GM12878 (cell line): ENCODE measurements at regions not wholly inside any gene's neighbourhood (a gene's known extent, or its start where the extent isn't known, plus 50 kb on each side); places are given as distances from the start of the nearest gene placed in this dataset.
A peak's percentile ranks its signal among the peaks of the same experiment; 100 is the strongest.

Experiments used
- ATAC-seq: fragments of 200-7000 bp; cut with Tn5 transposase; 3 replicates; pipeline ENCODE4 v1.9.1; 2020; ENCODE audit warnings: mild to moderate bottlenecking, moderate library complexity
- BruUV-seq: library from RNA; stranded (reverse); fragments of 400-500 nt; replicated peaks from 2 replicates; lab custom pipeline; 2021; lab: Mats Ljungman, UMichigan
- CTCF ChIA-PET: fragments of 300-600 bp; sonication (Branson Sonifier 250); formaldehyde crosslinking; extraction: SDS; loops from one replicate; lab custom pipeline; 2021; ENCODE audit warnings: inconsistent platforms; lab: Yijun Ruan, JAX
- POLR2A ChIA-PET: fragments of 350-600 bp; formaldehyde crosslinking; extraction: SDS; loops from one replicate; lab custom pipeline; 2021; ENCODE audit warnings: inconsistent platforms; lab: Charles Lee
- RAD21 ChIA-PET: fragments of 300-600 bp; sonication (Branson Sonifier 250); formaldehyde crosslinking; loops from one replicate; lab custom pipeline; 2023; ENCODE audit warnings: antibody characterized with exemption; ENCODE audit not compliant: unreplicated experiment; lab: Charles Lee
- SMC1A ChIA-PET: fragments of 300-600 bp; sonication (Branson Sonifier 250); formaldehyde crosslinking; loops from one replicate; lab custom pipeline; 2023; ENCODE audit not compliant: unreplicated experiment, uncharacterized antibody; lab: Charles Lee
- DNase-seq: peaks from one replicate; pipeline ENCODE4 v3.0.0-alpha.2; 2011; ENCODE audit warnings: low read depth, low spot score
- FAIRE-seq: peaks from 3 replicates; lab custom pipeline; 2011; peaks lifted over from hg19 to GRCh38; lab: Jason Lieb, UNC
- H2AFZ ChIP-seq: 2 replicates; pipeline ENCODE4 v1.6.0; 2011; ENCODE audit warnings: low read depth, low read length, control low read depth; ENCODE audit not compliant: control insufficient read depth
- H3K27ac ChIP-seq: 2 replicates; pipeline ENCODE4 v1.5.1; 2011; ENCODE audit warnings: control low read depth; ENCODE audit not compliant: control insufficient read depth, insufficient read depth
- H3K27me3 ChIP-seq, 2 experiments: replicated peaks in 1 of 2; 2 replicates each; pipeline versions ENCODE4 v1.6.0 to v1.6.1; 2011; ENCODE audit warnings: low read length in 1 of 2; ENCODE audit not compliant: control insufficient read depth in 2 of 2, insufficient read depth in 2 of 2
- H3K36me3 ChIP-seq, 2 experiments: 2 replicates each; pipeline ENCODE4 v1.5.1; 2011; ENCODE audit warnings: low read length in 1 of 2; ENCODE audit not compliant: control insufficient read depth in 2 of 2, insufficient read depth in 2 of 2
- H3K4me1 ChIP-seq: 2 replicates; pipeline ENCODE4 v1.6.1; 2011; ENCODE audit warnings: mild to moderate bottlenecking, low read length, moderate library complexity, mixed read lengths; ENCODE audit not compliant: control insufficient read depth, insufficient read depth
- H3K4me2 ChIP-seq: 2 replicates; pipeline ENCODE4 v1.6.0; 2011; ENCODE audit warnings: control low read depth; ENCODE audit not compliant: control insufficient read depth, insufficient read depth
- H3K4me3 ChIP-seq: fragments of 200-600 bp; sonication (generic); 2 replicates; pipeline ENCODE4 v1.5.1; 2016
- H3K79me2 ChIP-seq: 2 replicates; pipeline ENCODE4 v1.6.0; 2011; ENCODE audit warnings: low read length; ENCODE audit not compliant: control insufficient read depth, insufficient read depth
- H3K9ac ChIP-seq: 2 replicates; pipeline ENCODE4 v1.8.0; 2011; ENCODE audit warnings: low read length, control low read depth, mixed read lengths; ENCODE audit not compliant: control insufficient read depth, insufficient read depth
- H3K9me3 ChIP-seq: replicated peaks from 3 replicates; pipeline ENCODE4 v1.5.1; 2011; ENCODE audit warnings: mild to moderate bottlenecking, low read length; ENCODE audit not compliant: control insufficient read depth, insufficient read depth
- H4K20me1 ChIP-seq: 2 replicates; pipeline ENCODE4 v1.6.0; 2011; ENCODE audit not compliant: control insufficient read depth, insufficient read depth
- CEBPB ChIP-seq, 2 experiments: fragments of 150-350 bp in 1 of 2; IDR thresholded peaks; 2 replicates each; pipeline ENCODE4 v1.6.1; 2012 to 2014; ENCODE audit warnings: low read depth in 2 of 2, low read length in 2 of 2, borderline replicate concordance in 1 of 2, inconsistent platforms in 1 of 2
- EP300 ChIP-seq, 2 experiments: fragments of 150-350 bp in 1 of 2; IDR thresholded peaks; 2 replicates each; pipeline ENCODE4 v1.6.1; 2011 to 2012; ENCODE audit warnings: low read depth in 2 of 2, low read length in 2 of 2, borderline replicate concordance in 1 of 2, improper control_type of control experiment in 1 of 2, inconsistent platforms in 1 of 2; ENCODE audit not compliant: control insufficient read depth in 1 of 2
- FOXM1 ChIP-seq: IDR thresholded peaks from 2 replicates; pipeline ENCODE4 v1.6.1; 2012; ENCODE audit warnings: low read depth, mild to moderate bottlenecking, inconsistent platforms, low read length, moderate library complexity
- HDAC2 ChIP-seq: fragments of 200-600 bp; sonication (generic); IDR thresholded peaks from 2 replicates; pipeline ENCODE4 v1.6.1; 2017
- MEF2B ChIP-seq: fragments of 450-650 bp; IDR thresholded peaks from 2 replicates; pipeline ENCODE4 v1.6.1; 2018; ENCODE audit warnings: mild to moderate bottlenecking, moderate library complexity; ENCODE audit not compliant: partially characterized antibody, poor library complexity, severe bottlenecking
- NFIC ChIP-seq: IDR thresholded peaks from 2 replicates; pipeline ENCODE4 v1.6.1; 2012; ENCODE audit warnings: low read depth, mild to moderate bottlenecking, inconsistent platforms, low read length, moderate library complexity
- NFYA ChIP-seq: IDR thresholded peaks from 2 replicates; pipeline ENCODE4 v1.6.1; 2011; ENCODE audit warnings: low read depth, mild to moderate bottlenecking, low read length, improper control_type of control experiment, borderline replicate concordance
- NFYB ChIP-seq: IDR thresholded peaks from 2 replicates; pipeline ENCODE4 v1.6.1; 2011; ENCODE audit warnings: low read depth, mild to moderate bottlenecking, low read length, improper control_type of control experiment, moderate library complexity; ENCODE audit not compliant: insufficient read depth
- POLR2AphosphoS5 ChIP-seq: IDR thresholded peaks from 2 replicates; pipeline ENCODE4 v1.6.1; 2011; ENCODE audit warnings: mild to moderate bottlenecking, low read length, inconsistent platforms
- POU2F2 ChIP-seq: IDR thresholded peaks from 3 replicates; pipeline ENCODE4 v1.6.1; 2011; ENCODE audit warnings: low read depth, mild to moderate bottlenecking, low read length, borderline replicate concordance
- RB1 ChIP-seq: fragments of 450-650 bp; formaldehyde crosslinking; IDR thresholded peaks from 2 replicates; pipeline ENCODE4 v1.6.1; 2017; ENCODE audit warnings: mild to moderate bottlenecking, borderline replicate concordance
- TCF12 ChIP-seq: IDR thresholded peaks from 2 replicates; pipeline ENCODE4 v1.6.1; 2011; ENCODE audit warnings: low read depth, mild to moderate bottlenecking, low read length
- USF2 ChIP-seq: IDR thresholded peaks from 2 replicates; pipeline ENCODE4 v1.6.1; 2011; ENCODE audit warnings: low read depth, low read length, improper control_type of control experiment, borderline replicate concordance
- ZNF24 ChIP-seq: fragments of 450-650 bp; IDR thresholded peaks from 2 replicates; pipeline ENCODE4 v1.6.1; 2017; ENCODE audit warnings: antibody characterized with exemption, mild to moderate bottlenecking
- WGBS: methylation state at CpG from one replicate; pipeline ENCODE4 v1.1.6; 2016; ENCODE audit warnings: low lambda C conversion rate; ENCODE audit not compliant: insufficient replicate concordance, insufficient coverage; ENCODE audit errors: missing lambda C conversion rate; 5-methylcytosine and 5-hydroxymethylcytosine counted together
- in situ Hi-C: fragments of 300-500 bp; cut with MboI; formaldehyde crosslinking; loops from 9 replicates; pipeline ENCODE4 v1.14.3; 2018; ENCODE audit warnings: mixed read lengths
- intact Hi-C: fragments of 100-400 bp; cut with micrococcal nuclease; formaldehyde crosslinking; loops from one replicate; pipeline ENCODE4 v1.14.2; 2022; ENCODE audit not compliant: unreplicated experiment
- TF ChIP-seq, protein P1 (sequence below): fragments of 450-650 bp; IDR thresholded peaks from 2 replicates; pipeline ENCODE4 v1.6.1; 2017; ENCODE audit warnings: borderline replicate concordance
- TF ChIP-seq, protein P2 (sequence below): IDR thresholded peaks from 2 replicates; pipeline ENCODE4 v1.6.1; 2011; ENCODE audit warnings: borderline replicate concordance, low read depth, mild to moderate bottlenecking, moderate library complexity, low read length; ENCODE audit not compliant: insufficient read depth, poor library complexity, severe bottlenecking
- TF ChIP-seq, protein P3 (sequence below): IDR thresholded peaks from 2 replicates; pipeline ENCODE4 v1.6.1; 2012; ENCODE audit warnings: low read length, inconsistent platforms
- TF ChIP-seq, protein P4 (sequence below): IDR thresholded peaks from 2 replicates; pipeline ENCODE4 v1.6.1; 2012; ENCODE audit warnings: low read depth, low read length, improper control_type of control experiment

GRCh38 chr3:70400194-70400593 is 87.8 kb upstream of the MDFIC2 start:
- POLR2A ChIA-PET: no interaction called here
- no peaks in the 10 kb centered on the region for H3K36me3 ChIP-seq
- no TSS peak for BruUV-seq
- TF ChIP-seq, protein P1, sequence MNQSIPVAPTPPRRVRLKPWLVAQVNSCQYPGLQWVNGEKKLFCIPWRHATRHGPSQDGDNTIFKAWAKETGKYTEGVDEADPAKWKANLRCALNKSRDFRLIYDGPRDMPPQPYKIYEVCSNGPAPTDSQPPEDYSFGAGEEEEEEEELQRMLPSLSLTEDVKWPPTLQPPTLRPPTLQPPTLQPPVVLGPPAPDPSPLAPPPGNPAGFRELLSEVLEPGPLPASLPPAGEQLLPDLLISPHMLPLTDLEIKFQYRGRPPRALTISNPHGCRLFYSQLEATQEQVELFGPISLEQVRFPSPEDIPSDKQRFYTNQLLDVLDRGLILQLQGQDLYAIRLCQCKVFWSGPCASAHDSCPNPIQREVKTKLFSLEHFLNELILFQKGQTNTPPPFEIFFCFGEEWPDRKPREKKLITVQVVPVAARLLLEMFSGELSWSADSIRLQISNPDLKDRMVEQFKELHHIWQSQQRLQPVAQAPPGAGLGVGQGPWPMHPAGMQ: no peak
- TF ChIP-seq EP300 (IDR thresholded peaks at IDR 0.05; ENCODE audit: borderline replicate concordance in 1 of 2, control insufficient read depth in 1 of 2, low read depth in 2 of 2, low read length in 2 of 2) (no peak), RB1 (no peak), POLR2AphosphoS5 (no peak), CEBPB (IDR thresholded peaks at IDR 0.05; ENCODE audit: borderline replicate concordance in 1 of 2, low read depth in 2 of 2, low read length in 2 of 2) (no peak), TCF12 (no peak), NFIC (no peak), HDAC2 (no peak), USF2 (no peak), NFYB (no peak), POU2F2 (no peak), NFYA (no peak), FOXM1 (no peak), ZNF24 (no peak), MEF2B (no peak)
- TF ChIP-seq, protein P2, sequence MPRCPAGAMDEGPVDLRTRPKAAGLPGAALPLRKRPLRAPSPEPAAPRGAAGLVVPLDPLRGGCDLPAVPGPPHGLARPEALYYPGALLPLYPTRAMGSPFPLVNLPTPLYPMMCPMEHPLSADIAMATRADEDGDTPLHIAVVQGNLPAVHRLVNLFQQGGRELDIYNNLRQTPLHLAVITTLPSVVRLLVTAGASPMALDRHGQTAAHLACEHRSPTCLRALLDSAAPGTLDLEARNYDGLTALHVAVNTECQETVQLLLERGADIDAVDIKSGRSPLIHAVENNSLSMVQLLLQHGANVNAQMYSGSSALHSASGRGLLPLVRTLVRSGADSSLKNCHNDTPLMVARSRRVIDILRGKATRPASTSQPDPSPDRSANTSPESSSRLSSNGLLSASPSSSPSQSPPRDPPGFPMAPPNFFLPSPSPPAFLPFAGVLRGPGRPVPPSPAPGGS: no peak
- TF ChIP-seq, protein P3, sequence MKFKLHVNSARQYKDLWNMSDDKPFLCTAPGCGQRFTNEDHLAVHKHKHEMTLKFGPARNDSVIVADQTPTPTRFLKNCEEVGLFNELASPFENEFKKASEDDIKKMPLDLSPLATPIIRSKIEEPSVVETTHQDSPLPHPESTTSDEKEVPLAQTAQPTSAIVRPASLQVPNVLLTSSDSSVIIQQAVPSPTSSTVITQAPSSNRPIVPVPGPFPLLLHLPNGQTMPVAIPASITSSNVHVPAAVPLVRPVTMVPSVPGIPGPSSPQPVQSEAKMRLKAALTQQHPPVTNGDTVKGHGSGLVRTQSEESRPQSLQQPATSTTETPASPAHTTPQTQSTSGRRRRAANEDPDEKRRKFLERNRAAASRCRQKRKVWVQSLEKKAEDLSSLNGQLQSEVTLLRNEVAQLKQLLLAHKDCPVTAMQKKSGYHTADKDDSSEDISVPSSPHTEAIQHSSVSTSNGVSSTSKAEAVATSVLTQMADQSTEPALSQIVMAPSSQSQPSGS: no peak
- TF ChIP-seq, protein P4, sequence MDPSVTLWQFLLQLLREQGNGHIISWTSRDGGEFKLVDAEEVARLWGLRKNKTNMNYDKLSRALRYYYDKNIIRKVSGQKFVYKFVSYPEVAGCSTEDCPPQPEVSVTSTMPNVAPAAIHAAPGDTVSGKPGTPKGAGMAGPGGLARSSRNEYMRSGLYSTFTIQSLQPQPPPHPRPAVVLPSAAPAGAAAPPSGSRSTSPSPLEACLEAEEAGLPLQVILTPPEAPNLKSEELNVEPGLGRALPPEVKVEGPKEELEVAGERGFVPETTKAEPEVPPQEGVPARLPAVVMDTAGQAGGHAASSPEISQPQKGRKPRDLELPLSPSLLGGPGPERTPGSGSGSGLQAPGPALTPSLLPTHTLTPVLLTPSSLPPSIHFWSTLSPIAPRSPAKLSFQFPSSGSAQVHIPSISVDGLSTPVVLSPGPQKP: no peak

More at GRCh38 chr3:70400194-70400593, 87.8 kb upstream of the MDFIC2 start:
- no peaks in the 10 kb centered on the region for H3K27me3 ChIP-seq
- no peaks in the 10 kb centered on the region for H3K9me3 ChIP-seq
- RAD21 ChIA-PET: no interaction called here
- H3K4me2 ChIP-seq: no peak overlapping the region
- in situ Hi-C loops (no loop called here), intact Hi-C loops (no loop called here)
- FAIRE-seq (no peak), DNase-seq (no peak), ATAC-seq (peak; percentile 44; the same call in 2 of the 3 replicates)
- H3K9ac ChIP-seq: no peak overlapping the region
- SMC1A ChIA-PET: no interaction called here
- CTCF ChIA-PET: no interaction called here
- H3K79me2 ChIP-seq: no peaks in the 10 kb centered on the region
- H2AFZ ChIP-seq: no peak overlapping the region
- H3K4me1 ChIP-seq: no peaks in the 10 kb centered on the region
- 17% methylated on average over 3 of the region's 3 CpGs for WGBS
- no peak overlapping the region for H3K4me3 ChIP-seq
- H4K20me1 ChIP-seq: no peaks in the 10 kb centered on the region
- no peak overlapping the region for H3K27ac ChIP-seq
